ENCODE measurements at regions not wholly inside any gene's neighbourhood (a gene's known extent, or its start where the extent isn't known, plus 50 kb on each side); places are given as distances from the start of the nearest gene placed in this dataset.

GRCh38 chr4:3873408-3874027 is 107.3 kb downstream of the ADRA2C start:
- Histone ChIP-seq H3K9me1 (ENCODE audit: control insufficient read depth, insufficient read depth, low read length) (no peaks in the 10 kb centered on the region), H3K4me2 (ENCODE audit: insufficient read depth, low read length) (no peak overlapping the region), H3K27ac (ENCODE audit: extremely low read depth, low read depth, low read length) (no peak overlapping the region), H3K4me3 (no peak overlapping the region), H3K9ac (ENCODE audit: insufficient read depth in 1 of 2, low read depth in 2 of 2, low read length in 2 of 2) (no peak overlapping the region), H3K9me3 (replicated peaks; ENCODE audit: control insufficient read depth, insufficient read depth, low read depth, low read length) (no peaks in the 10 kb centered on the region), H3K36me3 (ENCODE audit: control insufficient read depth, insufficient read depth, low read length) (no peaks in the 10 kb centered on the region), H3K4me1 (replicated peaks in 1 of 2; ENCODE audit: control insufficient read depth in 2 of 2, insufficient read depth in 2 of 2, low read length in 2 of 2) (peaks cover 0 to 15% of the 10 kb centered on the region in 2 experiments; a peak in 2 of 5 replicates), H2AFZ (ENCODE audit: low read depth, low read length) (no peak overlapping the region), H3K27me3 (ENCODE audit: control insufficient read depth in 2 of 2, insufficient read depth in 2 of 2, low read length in 2 of 2) (peaks cover 0 to 44% of the 10 kb centered on the region in 2 experiments; a peak in 2 of 5 replicates), H4K20me1 (replicated peaks; ENCODE audit: control insufficient read depth, insufficient read depth, low read length) (0 out of 2 replicates have a peak, but pooled peaks cover 2% of the 10 kb centered on the region), H3K79me2 (ENCODE audit: control insufficient read depth, insufficient read depth, low read length) (no peaks in the 10 kb centered on the region)
- ChIA-PET POLR2A (no interaction called here), CTCF (ENCODE audit: low intra/inter-chr PET ratio) (no interaction called here)
- DNase-seq (ENCODE audit: extremely low read depth in 1 of 4, low spot score in 3 of 4) = peak in 3 of 4 experiments; percentile 12 to 42 (median 33)
- peak; percentile 76 for ATAC-seq
- intact Hi-C loops (cut with micrococcal nuclease) = no loop called here
- FAIRE-seq = no peak
- BruUV-seq (replicated peaks) = no TSS peak
- WGBS (ENCODE audit: insufficient coverage, low coverage, missing lambda C conversion rate) = 0% methylated on average over 9 of the region's 14 CpGs
- in situ Hi-C loops (cut with MboI) = no loop called here
- no peak for TF ChIP-seq NUFIP1 (IDR thresholded peaks at IDR 0.05; ENCODE audit: partially characterized antibody)
- no peak for TF ChIP-seq NR2C1 (IDR thresholded peaks at IDR 0.05)
- no peak for TF ChIP-seq NR2C1 (tag; IDR thresholded peaks at IDR 0.05)
- no peak for TF ChIP-seq ZNF395 (CRISPR knock-in tag; IDR thresholded peaks at IDR 0.05)
- no peak for TF ChIP-seq FOXJ2 (tag; IDR thresholded peaks at IDR 0.05)
- no peak for TF ChIP-seq HNRNPK (IDR thresholded peaks at IDR 0.05; ENCODE audit: low read depth, low read length, poor library complexity, severe bottlenecking)
- no peak for TF ChIP-seq PREB (CRISPR knock-in tag; IDR thresholded peaks at IDR 0.05)
- TF ChIP-seq TFAM (CRISPR knock-in tag; conservative IDR thresholded peaks at IDR 0.05) = no peak
- TF ChIP-seq REST (IDR thresholded peaks at IDR 0.05; ENCODE audit: borderline replicate concordance) = no peak
- no peak for TF ChIP-seq REST (CRISPR knock-in tag; IDR thresholded peaks at IDR 0.05; ENCODE audit: low read depth)
- TF ChIP-seq POLR3G (IDR thresholded peaks at IDR 0.05; ENCODE audit: extremely low read depth, insufficient read length, insufficient replicate concordance) = no peak

All from K562 (cell line).